ENCODE measurements at regions not wholly inside any gene's neighbourhood (a gene's known extent, or its start where the extent isn't known, plus 50 kb on each side); places are given as distances from the start of the nearest gene placed in this dataset.
"Not testable (repeated sequence)": the region's sequence is repeated elsewhere in the genome, so short reads cannot be mapped to it uniquely, and the experiment has no call there.

GRCh38 chr3:153615863-153616262 lies 453.8 kb downstream of the RAP2B start:
- no peak for DNase-seq (ENCODE audit: low read depth)

GRCh38 chr3:153617463-153617862 lies 455.4 kb downstream of the RAP2B start:
- no peak for DNase-seq (ENCODE audit: low read depth)

- DNase-seq (ENCODE audit: low read depth) = no peak
Observed at GRCh38 chr3:153618176-153618575, 456.1 kb downstream of the RAP2B start.

GRCh38 chr3:153619268-153619667 lies 457.2 kb downstream of the RAP2B start:
- no peak for DNase-seq (ENCODE audit: low read depth)

GRCh38 chr3:153621953-153622352 lies 459.9 kb downstream of the RAP2B start:
- no peak for DNase-seq (ENCODE audit: low read depth)

- no peak for DNase-seq (ENCODE audit: low read depth)
Observed at GRCh38 chr3:153623834-153624233, 461.8 kb downstream of the RAP2B start.

- no peak for DNase-seq (ENCODE audit: low read depth)
Observed at GRCh38 chr3:153624310-153625030, 462.4 kb downstream of the RAP2B start.

- no peak for DNase-seq (ENCODE audit: low read depth)
Observed at GRCh38 chr3:153625506-153625905, 463.5 kb downstream of the RAP2B start.

GRCh38 chr3:153626158-153626557 lies 464.1 kb downstream of the RAP2B start:
- no peak for DNase-seq (ENCODE audit: low read depth)

GRCh38 chr3:153628591-153628990 lies 466.6 kb downstream of the RAP2B start:
- no peak for DNase-seq (ENCODE audit: low read depth)

GRCh38 chr3:153629148-153629547 lies 467.1 kb downstream of the RAP2B start:
- DNase-seq (ENCODE audit: low read depth) = no peak

- DNase-seq (ENCODE audit: low read depth) = no peak
Observed at GRCh38 chr3:153631102-153631501, 469.1 kb downstream of the RAP2B start.

- DNase-seq (ENCODE audit: low read depth) = no peak
Observed at GRCh38 chr3:153631664-153632063, 469.6 kb downstream of the RAP2B start.

- no peak for DNase-seq (ENCODE audit: low read depth)
Observed at GRCh38 chr3:153633407-153633806, 471.4 kb downstream of the RAP2B start.

GRCh38 chr3:153634683-153635082 lies 472.7 kb downstream of the RAP2B start:
- DNase-seq (ENCODE audit: low read depth) = no peak

- DNase-seq (ENCODE audit: low read depth) = no peak
Observed at GRCh38 chr3:153639631-153640030, 477.6 kb downstream of the RAP2B start.

GRCh38 chr3:153640689-153641665 lies 479.0 kb downstream of the RAP2B start:
- DNase-seq (ENCODE audit: low read depth) = no peak

- not testable (repeated sequence) for DNase-seq (ENCODE audit: low read depth)
Observed at GRCh38 chr3:153642576-153642975, 478.6 kb upstream of the ARHGEF26 start.

- DNase-seq (ENCODE audit: low read depth) = not testable (repeated sequence)
Observed at GRCh38 chr3:153643471-153643870, 477.7 kb upstream of the ARHGEF26 start.

- DNase-seq (ENCODE audit: low read depth) = no peak
Observed at GRCh38 chr3:153649286-153649839, 471.8 kb upstream of the ARHGEF26 start.

GRCh38 chr3:153652076-153652475 lies 469.1 kb upstream of the ARHGEF26 start:
- no peak for DNase-seq (ENCODE audit: low read depth)

- DNase-seq (ENCODE audit: low read depth) = no peak
Observed at GRCh38 chr3:153657046-153657445, 464.1 kb upstream of the ARHGEF26 start.

GRCh38 chr3:153657461-153657860 lies 463.7 kb upstream of the ARHGEF26 start:
- no peak for DNase-seq (ENCODE audit: low read depth)
